GM21528 (cell line): ENCODE measurements at regions not wholly inside any gene's neighbourhood (a gene's known extent, or its start where the extent isn't known, plus 50 kb on each side); places are given as distances from the start of the nearest gene placed in this dataset.
"Not testable (repeated sequence)": the region's sequence is repeated elsewhere in the genome, so short reads cannot be mapped to it uniquely, and the experiment has no call there.

Source experiments
- ATAC-seq: cut with Tn5 transposase; IDR thresholded peaks from one replicate; pipeline ENCODE4 v1.9.1; 2021; ENCODE audit warnings: mild to moderate bottlenecking, moderate library complexity; ENCODE audit not compliant: unreplicated experiment, low FRiP score

DNA sequence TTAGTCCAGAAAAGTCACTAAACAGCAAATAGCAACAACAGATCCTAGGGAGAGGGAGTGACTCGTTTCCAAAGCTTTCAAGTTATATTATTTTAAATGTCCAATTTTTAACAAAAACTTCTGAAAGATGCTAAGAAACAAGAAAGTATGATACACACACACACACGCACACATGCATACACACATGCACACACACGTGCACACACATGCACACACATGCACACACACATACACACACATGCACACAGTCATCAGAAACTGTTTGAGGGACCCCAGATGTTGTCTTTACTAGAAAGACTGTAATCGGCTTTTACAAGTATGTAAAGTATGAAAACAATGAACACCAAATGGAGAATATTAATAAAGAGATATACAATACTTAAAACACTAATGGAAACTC is 825.4 kb downstream of the UQCRFS1 start:
- no peak for ATAC-seq

DNA sequence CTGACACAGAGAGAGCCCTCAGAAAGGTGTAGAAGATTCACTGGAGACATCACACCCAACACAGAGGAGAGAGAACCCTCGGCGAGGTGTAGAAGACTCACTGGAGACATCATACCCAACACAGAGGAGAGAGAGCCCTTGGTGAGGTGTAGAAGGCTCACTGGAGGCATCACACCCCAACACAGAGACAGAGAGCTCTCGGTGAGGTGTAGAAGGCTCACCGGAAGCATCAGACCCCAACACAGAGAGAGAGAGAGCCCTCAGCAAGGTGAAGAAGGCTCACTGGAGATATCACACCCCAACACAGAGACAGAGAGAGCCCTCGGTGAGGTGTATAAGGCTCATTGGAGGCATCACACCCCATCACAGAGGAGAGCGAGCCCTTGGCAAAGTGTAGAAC is 826.5 kb downstream of the UQCRFS1 start:
- no peak for ATAC-seq

DNA sequence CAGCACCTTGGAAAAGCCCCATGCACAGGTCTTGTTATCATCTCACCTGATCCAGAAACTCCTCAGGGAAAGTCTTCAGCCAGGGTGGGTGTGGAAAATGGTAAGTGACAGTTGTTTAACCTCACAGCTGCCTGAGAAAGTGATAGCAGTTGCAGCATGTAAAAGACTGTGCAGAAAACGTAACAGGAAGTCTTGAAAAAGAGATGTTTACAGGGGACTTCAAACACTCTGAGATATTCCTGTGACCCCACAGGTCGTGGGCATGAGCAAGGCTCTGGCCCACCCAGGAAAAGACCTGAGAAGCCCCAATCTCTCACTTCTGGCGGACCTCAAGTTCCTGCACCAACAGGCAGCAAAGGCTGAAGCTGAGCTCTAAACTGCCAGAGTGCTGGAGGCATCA is 826.9 kb downstream of the UQCRFS1 start:
- no peak for ATAC-seq

DNA sequence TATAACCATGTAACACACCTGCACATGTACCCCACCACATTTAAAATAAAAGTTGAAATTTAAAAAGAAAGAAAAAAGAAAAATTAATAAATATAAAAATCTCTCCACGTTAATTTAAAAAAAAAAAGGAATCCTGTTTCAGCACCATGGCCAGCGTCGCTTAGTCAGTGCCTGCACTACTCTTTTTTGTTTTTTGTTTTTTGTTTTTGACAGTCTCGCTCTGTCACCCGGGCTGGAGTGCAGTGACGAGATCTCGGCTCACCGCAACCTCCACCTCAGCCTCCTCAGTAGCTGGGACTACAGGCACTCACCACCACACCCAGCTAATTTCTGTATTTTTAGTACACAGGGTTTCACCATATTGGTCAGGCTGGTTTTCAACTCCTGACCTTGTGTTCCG is 835.9 kb downstream of the UQCRFS1 start:
- no peak for ATAC-seq

DNA sequence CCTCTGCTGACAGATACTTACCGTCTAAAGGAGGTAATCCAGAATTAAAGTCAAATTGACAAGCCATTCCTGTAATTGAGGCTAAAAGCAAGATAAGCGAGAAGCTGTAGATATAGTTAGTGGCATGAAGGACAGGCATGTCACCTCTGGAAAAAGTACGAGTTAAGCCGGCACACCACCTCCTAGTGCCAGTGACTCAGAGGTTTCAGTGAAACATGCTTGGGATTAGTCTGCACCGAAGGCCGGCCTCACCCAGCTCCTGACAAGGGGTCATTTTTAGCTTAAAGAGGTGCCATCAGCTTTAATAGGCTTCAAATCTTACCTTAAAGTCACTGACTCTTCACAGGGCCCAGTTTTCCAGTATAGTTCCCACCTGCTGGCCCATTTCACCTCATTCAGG is 838.0 kb downstream of the UQCRFS1 start:
- no peak for ATAC-seq

DNA sequence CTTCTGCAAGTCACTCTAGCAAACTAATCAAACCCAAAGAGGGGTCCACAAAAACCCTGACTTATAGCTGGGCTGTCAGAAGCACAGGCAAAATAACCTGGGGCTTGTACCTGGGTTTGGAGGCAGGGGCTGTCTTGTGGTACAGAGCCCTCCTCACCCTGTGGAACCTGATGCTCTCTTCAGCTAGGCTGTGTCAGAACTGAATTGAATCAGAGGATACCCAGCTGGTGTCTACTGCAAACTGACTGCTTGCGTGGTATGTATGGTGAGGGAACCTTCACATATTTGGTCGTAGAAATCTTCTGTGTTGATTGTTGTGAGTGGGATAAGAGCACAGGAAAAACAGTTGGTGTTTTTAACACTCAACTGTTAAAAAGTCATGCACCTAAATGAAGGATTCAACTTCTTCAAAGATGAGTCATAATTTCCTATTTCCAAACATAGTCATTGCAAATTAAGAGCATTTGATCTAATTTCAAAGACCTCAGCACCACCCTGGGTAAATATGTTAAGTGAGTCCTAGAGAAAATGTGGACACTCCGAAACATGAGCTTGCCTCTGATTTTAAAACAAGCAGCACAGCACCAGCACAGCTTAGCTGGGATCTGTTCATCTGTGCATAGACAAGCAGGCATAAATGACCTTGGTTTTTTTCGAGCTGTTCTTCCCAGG is 840.2 kb downstream of the UQCRFS1 start:
- no peak for ATAC-seq

DNA sequence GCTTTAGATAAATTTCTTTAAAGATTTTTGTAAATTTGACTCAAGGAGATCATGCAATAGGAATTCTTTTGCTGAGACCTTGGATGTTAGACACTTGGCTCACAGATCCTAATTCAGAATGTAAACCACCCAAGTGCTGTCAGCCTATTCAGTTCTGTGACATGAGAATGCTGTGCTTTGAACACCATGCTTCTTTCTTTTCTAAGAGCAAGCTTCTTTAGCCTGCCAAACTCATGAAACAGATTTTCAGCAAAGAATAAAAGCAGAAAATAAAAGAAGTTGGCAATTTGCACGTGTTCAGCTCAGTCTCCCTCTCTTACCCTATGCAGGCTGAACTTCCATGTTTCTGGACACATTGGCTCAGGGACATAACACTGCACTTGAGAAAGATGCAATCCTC is 845.8 kb downstream of the UQCRFS1 start:
- ATAC-seq, result no peak

DNA sequence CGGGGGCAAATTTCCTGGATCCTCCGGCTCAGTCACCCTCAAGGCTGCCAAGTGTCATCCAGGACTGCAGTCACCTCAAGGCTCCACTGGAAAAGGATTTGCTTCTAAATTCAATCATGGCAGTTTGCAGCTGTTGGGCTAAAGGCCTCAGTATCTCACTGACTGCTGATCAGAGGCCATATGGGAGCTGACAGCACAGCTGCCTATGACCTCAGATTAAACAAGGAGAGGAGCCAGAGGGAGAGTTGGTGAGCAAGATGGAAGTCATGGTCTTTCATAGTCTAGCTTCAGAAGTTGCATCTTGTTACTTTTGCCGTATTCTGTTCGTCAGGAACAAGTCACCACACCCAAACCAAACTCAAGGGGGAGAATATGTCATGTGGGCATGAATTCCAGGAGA is 849.7 kb downstream of the UQCRFS1 start:
- ATAC-seq, result no peak

DNA sequence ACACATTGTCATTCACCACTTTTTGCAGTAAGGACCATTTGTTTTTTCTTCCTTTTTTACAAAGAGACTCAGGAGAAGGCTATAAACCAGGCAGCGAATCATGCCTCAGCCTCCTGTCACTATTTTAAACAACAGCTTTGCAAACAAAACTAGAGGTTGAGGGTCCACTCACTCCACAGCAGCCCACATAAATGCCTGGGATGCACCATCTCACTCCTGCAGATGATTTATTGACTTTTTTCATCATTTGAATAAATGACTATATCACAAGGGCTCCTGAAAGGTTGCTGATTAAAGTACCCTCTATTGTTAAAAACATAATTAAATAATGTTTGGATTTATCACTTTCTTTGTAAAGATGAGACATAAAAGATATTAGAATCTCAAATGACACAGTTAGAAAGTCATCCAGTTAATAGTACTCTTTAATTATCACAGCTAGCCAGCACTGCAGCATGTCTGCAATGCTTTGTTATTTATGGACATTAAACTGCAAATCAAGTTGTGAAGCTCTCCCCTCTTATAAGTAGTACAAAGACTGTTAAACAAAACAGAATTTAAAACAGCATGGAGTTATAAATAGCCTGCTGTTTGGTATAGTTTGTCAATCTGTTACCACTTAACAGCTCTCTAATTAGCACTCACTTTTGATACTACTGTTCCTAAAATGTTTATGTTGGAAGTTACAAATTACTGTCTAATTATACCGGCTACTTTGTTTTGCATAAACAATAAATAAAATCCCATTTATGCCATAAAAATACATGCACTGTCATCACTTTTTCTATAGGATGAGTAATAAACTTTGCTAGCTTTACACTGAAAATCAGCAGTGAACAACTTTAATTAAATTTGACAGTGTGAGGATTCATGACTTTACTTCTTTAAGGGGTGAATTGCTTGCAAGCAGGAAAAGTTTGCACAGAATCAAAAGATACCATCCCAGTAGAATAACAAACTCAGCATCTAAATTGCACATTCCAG is 853.2 kb downstream of the UQCRFS1 start:
- no peak for ATAC-seq

DNA sequence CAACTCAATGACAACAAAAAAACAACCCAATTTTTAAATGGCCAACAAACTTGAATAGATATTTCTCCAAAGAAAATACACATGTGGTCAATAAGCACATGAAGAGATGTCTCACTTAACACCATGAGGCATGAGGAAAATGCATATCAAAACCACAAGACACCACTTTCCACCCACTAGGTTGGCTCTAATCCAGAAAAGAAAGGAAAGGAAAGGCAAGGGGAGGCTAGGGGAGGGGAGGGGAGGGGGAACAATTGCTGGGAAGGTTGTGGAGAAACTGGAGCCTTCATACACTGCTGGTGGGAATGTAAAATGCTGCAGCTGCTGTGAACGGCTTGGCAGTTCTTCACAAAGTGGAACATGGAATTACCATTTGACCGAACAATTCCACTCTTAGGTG is 854.3 kb downstream of the UQCRFS1 start:
- ATAC-seq, result no peak

DNA sequence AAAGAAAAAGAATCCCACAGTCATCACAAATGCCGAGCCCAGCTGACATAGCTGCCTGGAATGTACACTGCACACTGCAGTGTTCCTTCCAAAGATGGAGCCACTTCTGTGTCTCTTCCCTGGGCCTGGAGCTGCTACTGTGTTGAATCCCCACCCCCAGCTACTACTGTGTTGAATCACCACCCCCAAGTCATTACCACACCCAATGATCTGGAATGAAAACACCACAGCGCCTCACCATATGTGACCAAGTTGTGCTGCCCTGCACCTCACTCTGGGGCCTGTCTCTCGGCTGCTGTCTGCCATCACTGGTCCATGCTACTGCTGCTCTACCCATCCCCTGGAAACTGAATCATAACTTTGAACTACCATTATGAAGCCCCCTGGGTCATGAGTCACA is 861.2 kb downstream of the UQCRFS1 start:
- ATAC-seq, result no peak

DNA sequence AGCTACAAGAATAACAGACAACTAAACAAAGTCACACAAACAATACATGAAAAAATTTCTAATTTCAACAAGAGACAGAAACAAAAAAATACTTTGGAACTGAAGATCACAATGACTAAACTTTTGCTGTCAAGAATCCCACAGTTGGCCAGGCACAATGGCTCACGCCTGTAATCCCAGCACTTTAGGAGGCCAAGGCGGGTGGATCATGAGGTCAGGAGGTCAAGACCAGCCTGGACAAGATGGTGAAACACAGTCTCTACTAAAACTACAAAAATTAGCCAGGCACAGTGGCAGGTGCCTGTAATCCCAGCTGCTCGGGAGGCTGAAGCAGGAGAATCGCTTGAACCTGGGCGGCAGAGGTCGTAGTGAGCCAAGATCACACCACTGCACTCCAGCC is 861.6 kb downstream of the UQCRFS1 start:
- ATAC-seq, result not testable (repeated sequence)

DNA sequence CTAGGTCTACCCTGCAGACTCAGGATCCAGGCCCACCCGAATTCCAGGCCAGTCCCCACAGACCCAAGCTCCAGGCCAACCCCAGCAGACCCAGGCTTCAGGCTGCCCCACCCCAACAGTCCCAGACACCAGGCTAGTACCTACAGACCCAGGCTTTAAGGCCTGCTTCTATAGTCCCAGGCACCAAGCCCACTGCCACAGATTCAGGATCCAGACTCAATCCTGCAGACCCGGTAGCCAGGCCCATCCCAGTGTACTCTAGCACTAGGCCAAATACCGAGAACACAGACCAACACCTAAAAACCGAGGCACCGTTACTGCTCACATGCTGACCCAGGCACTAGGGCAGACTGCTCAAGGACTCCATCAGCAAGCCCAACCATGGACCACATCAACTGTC is 862.3 kb downstream of the UQCRFS1 start:
- ATAC-seq, result no peak

DNA sequence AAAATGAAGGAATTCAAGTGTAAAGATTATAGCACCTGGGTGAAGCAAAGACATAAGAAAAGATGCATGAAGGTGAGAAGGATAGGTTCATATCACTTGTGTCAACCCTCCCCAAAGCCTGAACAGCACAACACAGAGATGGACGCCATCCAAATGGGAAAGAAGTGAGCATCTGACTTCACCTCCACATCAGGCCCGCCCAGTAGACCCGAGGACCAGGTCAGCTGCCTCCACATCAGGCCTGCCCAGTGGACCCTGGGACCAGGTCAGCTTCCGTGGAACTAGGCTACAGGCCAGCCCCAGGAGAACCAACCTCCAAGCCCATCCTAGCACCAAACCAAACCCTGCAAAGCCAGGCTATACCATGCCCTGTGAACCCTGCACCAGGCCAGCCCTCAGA is 862.9 kb downstream of the UQCRFS1 start:
- ATAC-seq, result no peak

DNA sequence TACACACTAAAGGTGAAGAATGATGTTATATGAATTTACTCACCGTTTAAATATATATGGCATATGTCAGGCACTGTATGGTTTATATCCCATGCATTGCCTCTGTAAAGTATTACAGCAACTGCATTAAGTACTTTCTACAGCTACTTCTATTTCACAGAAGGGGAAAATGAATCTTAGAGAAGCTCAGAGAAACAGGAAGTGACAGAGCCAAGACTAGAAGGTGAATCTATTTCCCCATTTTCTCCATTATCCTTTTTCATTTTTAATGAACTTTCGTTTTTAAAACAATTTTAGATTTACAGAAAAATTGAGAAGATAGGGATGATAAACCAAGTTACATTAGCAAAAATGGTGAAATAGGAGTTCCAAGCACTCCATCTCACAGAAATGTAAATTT is 863.3 kb downstream of the UQCRFS1 start:
- no peak for ATAC-seq

DNA sequence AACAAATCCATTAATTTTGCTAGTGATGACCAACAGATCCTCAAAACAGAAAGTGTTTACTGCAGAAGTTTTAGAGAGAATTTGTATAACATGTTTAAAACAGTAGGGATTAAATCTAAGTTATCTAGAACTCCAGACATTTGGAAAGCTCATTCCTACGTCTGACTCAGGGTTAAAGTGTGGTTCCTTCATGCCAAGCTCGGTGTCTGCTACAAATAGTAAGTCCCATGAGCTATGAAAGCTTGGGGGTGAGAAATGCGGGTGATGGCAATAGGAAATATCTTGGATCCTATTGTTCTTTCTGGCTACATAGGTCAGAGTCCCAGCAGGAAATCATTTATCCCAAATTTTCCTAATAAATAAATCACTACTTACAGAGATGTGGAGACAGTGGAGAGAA is 867.1 kb downstream of the UQCRFS1 start:
- ATAC-seq, result no peak

DNA sequence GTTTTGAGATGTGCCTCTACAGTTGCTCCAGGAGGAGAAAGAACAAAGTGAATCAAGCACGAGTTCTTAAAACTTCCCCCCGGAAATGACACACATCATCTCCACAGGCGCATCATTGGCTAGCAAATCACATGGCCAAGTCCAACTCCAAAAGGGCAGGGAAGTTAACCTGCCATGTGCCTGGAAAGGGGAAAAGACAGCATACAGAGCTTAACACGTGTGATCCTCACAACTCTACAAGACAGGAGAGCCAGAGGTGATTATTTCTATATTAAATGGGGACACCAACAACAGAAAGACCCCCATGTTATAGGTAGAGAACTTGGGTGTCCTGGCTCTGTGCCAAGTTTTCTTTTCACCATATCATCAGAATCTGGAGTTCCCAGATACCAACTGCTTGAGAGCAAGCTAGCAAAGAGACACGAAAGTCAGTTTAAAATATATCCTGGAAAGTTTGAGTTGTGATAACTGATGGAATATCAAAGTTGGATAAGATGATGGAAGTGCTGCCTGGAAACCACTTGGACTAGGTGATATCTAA is 871.1 kb downstream of the UQCRFS1 start:
- ATAC-seq, result no peak

DNA sequence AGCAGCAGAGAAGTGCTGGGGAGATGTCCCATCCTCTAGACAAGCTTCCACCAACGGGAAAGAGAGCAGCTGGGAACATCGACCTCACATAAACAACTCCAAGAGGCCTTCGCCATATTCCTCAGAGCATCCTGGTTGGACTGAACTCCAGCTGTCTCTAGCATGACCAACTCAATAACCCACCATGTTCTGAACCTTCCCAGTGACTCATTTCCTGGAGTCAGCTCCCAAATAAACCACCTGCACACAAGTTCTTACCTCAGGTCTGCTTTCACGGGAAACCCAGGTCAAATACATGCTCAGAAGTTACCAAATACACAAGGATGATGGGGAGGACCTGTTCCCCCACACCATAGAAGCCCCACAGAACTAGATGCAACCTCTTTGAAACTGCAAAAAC is 878.5 kb downstream of the UQCRFS1 start:
- no peak for ATAC-seq

DNA sequence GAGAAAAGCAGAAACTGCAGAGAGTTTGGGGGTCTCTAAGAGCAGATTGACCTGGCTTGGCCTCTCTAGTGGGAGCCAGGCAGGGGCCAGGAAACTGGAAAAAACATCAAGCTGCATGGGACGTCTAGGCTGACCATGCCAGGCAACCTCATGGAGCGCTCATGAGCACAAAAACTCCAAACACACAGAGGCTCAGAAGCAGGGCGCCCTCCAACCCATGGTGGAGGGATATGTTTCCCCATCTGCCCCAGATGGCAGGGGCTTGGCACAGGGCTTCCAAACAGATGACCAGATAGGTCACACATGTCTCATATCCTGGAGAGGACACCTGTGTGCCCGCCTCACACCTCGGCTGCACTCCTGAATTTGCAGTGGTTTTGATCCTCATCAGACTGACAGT is 879.0 kb downstream of the UQCRFS1 start:
- no peak for ATAC-seq

DNA sequence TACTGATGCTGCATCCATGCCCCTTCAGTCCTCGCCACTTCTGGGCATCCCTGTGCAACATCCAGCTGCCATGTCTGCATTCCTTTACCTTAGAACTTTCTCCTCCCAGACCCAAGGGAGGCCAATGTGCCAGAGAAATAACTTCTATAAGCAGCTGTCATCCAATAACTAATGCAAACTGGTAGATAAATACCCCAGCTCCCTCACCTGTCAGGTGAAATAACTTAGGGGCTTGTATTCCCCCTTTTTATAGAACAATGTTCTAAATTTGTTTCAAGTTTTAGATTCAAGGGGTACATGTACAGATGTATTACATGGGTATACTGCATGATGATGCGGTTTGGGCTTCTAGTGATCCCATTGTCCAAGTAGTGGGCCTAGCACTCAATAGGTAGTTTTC is 880.1 kb downstream of the UQCRFS1 start:
- no peak for ATAC-seq

DNA sequence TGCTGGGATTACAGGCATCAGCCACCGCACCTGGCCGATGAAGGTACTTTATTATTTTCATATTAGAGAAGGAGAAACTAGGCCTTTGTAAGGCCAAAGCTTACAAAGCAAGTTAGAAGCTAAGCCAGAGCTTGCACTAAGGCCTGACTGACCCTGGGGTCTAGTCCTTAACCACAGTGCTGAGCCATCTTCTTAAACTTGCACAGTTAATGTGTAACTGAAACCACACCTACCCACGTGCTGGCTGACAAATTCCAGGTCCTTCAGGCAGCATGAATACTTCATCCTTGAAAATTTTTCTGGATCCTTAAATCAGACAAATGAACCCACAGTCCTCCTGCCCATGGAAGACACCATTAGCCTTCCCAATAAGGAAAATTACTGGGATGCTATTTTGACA is 880.6 kb downstream of the UQCRFS1 start:
- ATAC-seq, result no peak

DNA sequence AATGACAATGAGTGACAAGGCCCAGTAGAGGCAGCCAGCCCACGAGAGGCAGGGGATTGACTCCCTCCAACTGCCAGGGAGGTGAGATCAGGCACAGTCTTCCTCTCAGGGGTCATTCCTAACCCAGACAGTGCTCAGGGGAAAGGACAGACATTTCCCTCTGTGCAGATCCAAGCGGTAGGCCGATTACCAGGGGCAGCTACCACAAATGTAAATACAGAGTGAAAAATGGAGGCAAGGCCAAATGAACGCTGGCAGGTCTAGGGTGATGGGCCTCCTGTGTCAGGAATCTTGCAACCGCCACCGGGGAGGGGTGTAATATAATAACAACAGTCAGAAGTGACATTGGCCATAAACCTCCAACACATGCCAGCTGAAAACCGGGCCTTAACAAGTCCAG is 881.4 kb downstream of the UQCRFS1 start:
- no peak for ATAC-seq
